ENCODE measurements at regions not wholly inside any gene's neighbourhood (a gene's known extent, or its start where the extent isn't known, plus 50 kb on each side); places are given as distances from the start of the nearest gene placed in this dataset.

DNA sequence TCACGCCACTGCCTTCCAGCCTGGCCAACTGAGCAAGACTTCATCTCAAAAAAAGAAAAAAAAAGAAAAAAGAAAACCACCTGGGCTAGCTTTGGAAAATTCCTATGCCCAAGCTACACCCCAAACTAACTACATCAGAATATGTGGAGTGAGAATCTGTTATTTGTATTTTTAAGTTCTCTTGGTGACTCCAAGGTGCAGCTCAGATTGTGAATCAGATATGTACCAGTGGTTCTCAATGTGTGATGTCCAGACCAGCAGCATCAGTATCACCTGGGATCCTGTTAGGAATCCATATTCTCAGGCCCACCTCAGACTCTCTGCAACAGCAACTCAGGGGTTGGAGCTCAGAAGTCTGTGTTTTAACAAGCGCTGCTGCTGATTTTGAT lies 376.8 kb downstream of the EDEM1 start:
- intact Hi-C loops (cut with micrococcal nuclease; ENCODE audit: unreplicated experiment): no loop called here
- no peaks in the 10 kb centered on the region for H3K79me2 ChIP-seq (ENCODE audit: insufficient read depth, low read depth, low read length)
- H3K4me2 ChIP-seq (ENCODE audit: low read length): no peak overlapping the region
- no peaks in the 10 kb centered on the region for H3K36me3 ChIP-seq (ENCODE audit: insufficient read depth, low read length)
- H3K9me2 ChIP-seq (ENCODE audit: insufficient read depth, low read length): no peaks in the 10 kb centered on the region
- TF ChIP-seq CTCF (conservative IDR thresholded peaks at IDR 0.05; ENCODE audit: low read length) (no peak), EZH2phosphoT487 (IDR thresholded peaks at IDR 0.05; ENCODE audit: borderline replicate concordance, low read depth, low read length) (no peak)
- H3K4me1 ChIP-seq (ENCODE audit: insufficient read depth, low read length, poor library complexity, severe bottlenecking): no peaks in the 10 kb centered on the region
- no TSS peak for BruUV-seq (replicated peaks)
- DNase-seq (ENCODE audit: low spot score): no peak
- no peak overlapping the region for H3K27ac ChIP-seq (ENCODE audit: low read depth, low read length, poor library complexity, severe bottlenecking)
- no peaks in the 10 kb centered on the region for H4K20me1 ChIP-seq (ENCODE audit: insufficient read depth, low read length)
- no peaks in the 10 kb centered on the region for H3K9me3 ChIP-seq (ENCODE audit: low read length)
- H3K4me3 ChIP-seq (ENCODE audit: low read depth, low read length, poor library complexity, severe bottlenecking): no peak overlapping the region
- CTCF ChIA-PET (ENCODE audit: unreplicated experiment): interaction anchor here (1.1 kb wide), 1 partner anchor 16 kb away, joined by 4 read pairs; no protein-coding TSS in a partner anchor
- POLR2A ChIA-PET: interaction anchor here (0.9 kb wide), 1 partner anchor 32 kb away, joined by 3 read pairs; no protein-coding TSS in a partner anchor
- no peak overlapping the region for H2AFZ ChIP-seq (ENCODE audit: low read length)

DNA sequence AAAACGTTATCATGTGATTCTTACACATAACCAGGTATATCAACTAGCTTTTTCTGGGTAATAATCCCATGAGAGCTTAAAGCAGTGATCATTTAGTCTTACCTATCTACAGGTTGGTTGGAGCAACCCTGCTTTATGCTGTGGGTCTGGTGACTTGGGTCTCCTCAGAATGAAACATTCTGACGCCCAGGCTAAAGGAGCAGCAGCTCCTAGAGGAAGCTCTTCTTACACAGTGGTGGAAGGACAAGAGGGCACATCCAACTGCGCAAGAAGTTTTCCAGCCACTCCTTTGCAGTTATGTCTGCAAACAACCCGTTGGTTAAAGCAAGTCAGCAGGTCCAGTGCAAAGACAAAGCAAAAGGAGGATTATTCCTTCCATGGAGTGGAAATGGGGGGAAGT lies 377.5 kb downstream of the EDEM1 start:
- Histone ChIP-seq H3K9me3 (ENCODE audit: low read length) (no peaks in the 10 kb centered on the region), H3K27ac (ENCODE audit: low read depth, low read length, poor library complexity, severe bottlenecking) (no peak overlapping the region), H2AFZ (ENCODE audit: low read length) (no peak overlapping the region), H3K9me2 (ENCODE audit: insufficient read depth, low read length) (no peaks in the 10 kb centered on the region), H3K36me3 (ENCODE audit: insufficient read depth, low read length) (no peaks in the 10 kb centered on the region), H3K4me2 (ENCODE audit: low read length) (no peak overlapping the region), H4K20me1 (ENCODE audit: insufficient read depth, low read length) (no peaks in the 10 kb centered on the region), H3K4me1 (ENCODE audit: insufficient read depth, low read length, poor library complexity, severe bottlenecking) (no peaks in the 10 kb centered on the region), H3K4me3 (ENCODE audit: low read depth, low read length, poor library complexity, severe bottlenecking) (no peak overlapping the region), H3K79me2 (ENCODE audit: insufficient read depth, low read depth, low read length) (no peaks in the 10 kb centered on the region)
- ChIA-PET CTCF (ENCODE audit: unreplicated experiment) (interaction anchor here (0.6 to 1.1 kb wide), 2 partner anchors 15 to 267 kb away, joined by 4 to 5 read pairs; no protein-coding TSS in a partner anchor), POLR2A (interaction anchor here (0.8 kb wide), 1 partner anchor 10 kb away, joined by 4 read pairs; no protein-coding TSS in a partner anchor)
- no TSS peak for BruUV-seq (replicated peaks)
- TF ChIP-seq EZH2phosphoT487 (IDR thresholded peaks at IDR 0.05; ENCODE audit: borderline replicate concordance, low read depth, low read length) (no peak), CTCF (conservative IDR thresholded peaks at IDR 0.05; ENCODE audit: low read length) (no peak)
- DNase-seq (ENCODE audit: low spot score): peak; percentile 4
- intact Hi-C loops (cut with micrococcal nuclease; ENCODE audit: unreplicated experiment): no loop called here

GRCh38 chr3:5567113-5567512 lies 379.6 kb downstream of the EDEM1 start:
- ChIA-PET POLR2A (no interaction called here), CTCF (ENCODE audit: unreplicated experiment) (no interaction called here)
- H3K4me3 ChIP-seq (ENCODE audit: low read depth, low read length, poor library complexity, severe bottlenecking): no peak overlapping the region
- no peak for TF ChIP-seq CTCF (conservative IDR thresholded peaks at IDR 0.05; ENCODE audit: low read length)
- TF ChIP-seq EZH2phosphoT487 (IDR thresholded peaks at IDR 0.05; ENCODE audit: borderline replicate concordance, low read depth, low read length): no peak
- no peak overlapping the region for H3K27ac ChIP-seq (ENCODE audit: low read depth, low read length, poor library complexity, severe bottlenecking)
- H3K36me3 ChIP-seq (ENCODE audit: insufficient read depth, low read length): no peaks in the 10 kb centered on the region
- H3K4me1 ChIP-seq (ENCODE audit: insufficient read depth, low read length, poor library complexity, severe bottlenecking): no peaks in the 10 kb centered on the region
- H3K79me2 ChIP-seq (ENCODE audit: insufficient read depth, low read depth, low read length): no peaks in the 10 kb centered on the region
- H3K9me2 ChIP-seq (ENCODE audit: insufficient read depth, low read length): no peaks in the 10 kb centered on the region
- H4K20me1 ChIP-seq (ENCODE audit: insufficient read depth, low read length): no peaks in the 10 kb centered on the region
- no peak overlapping the region for H3K4me2 ChIP-seq (ENCODE audit: low read length)
- intact Hi-C loops (cut with micrococcal nuclease; ENCODE audit: unreplicated experiment): no loop called here
- no peak for DNase-seq (ENCODE audit: low spot score)
- H3K9me3 ChIP-seq (ENCODE audit: low read length): no peaks in the 10 kb centered on the region
- BruUV-seq (replicated peaks): no TSS peak
- no peak overlapping the region for H2AFZ ChIP-seq (ENCODE audit: low read length)

Measured in OCI-LY7 (cell line).